Central memory CD8-positive, alpha-beta T cell (primary cell): ENCODE measurements at regions not wholly inside any gene's neighbourhood (a gene's known extent, or its start where the extent isn't known, plus 50 kb on each side); places are given as distances from the start of the nearest gene placed in this dataset.

Experiments used
- ATAC-seq: fragments of 150-1000 bp; cut with Tn5 transposase; replicated peaks from 2 replicates; pipeline ENCODE4 v1.10.0; 2022; ENCODE audit warnings: mild to moderate bottlenecking, moderate FRiP score, moderate number of reproducible peaks; ENCODE audit not compliant: poor library complexity, severe bottlenecking; ENCODE audit errors: extremely low read depth
- DNase-seq, 2 donors: peaks; one replicate each; pipeline ENCODE4 v3.0.0; 2021; ENCODE audit warnings: low spot score in 2 of 2
- H3K27ac Mint-ChIP-seq: one replicate; pipeline ENCODE4 v1.8.0; 2022; ENCODE audit warnings: low read depth, mild to moderate bottlenecking, moderate library complexity, mixed read lengths
- H3K27me3 Mint-ChIP-seq: one replicate; pipeline ENCODE4 v1.8.0; 2022; ENCODE audit warnings: mixed read lengths
- H3K36me3 Mint-ChIP-seq: one replicate; pipeline ENCODE4 v1.8.0; 2022; ENCODE audit warnings: mild to moderate bottlenecking, moderate library complexity, mixed read lengths; ENCODE audit not compliant: insufficient read depth
- H3K4me1 Mint-ChIP-seq: one replicate; pipeline ENCODE4 v1.8.0; 2022; ENCODE audit warnings: mixed read lengths
- H3K4me3 Mint-ChIP-seq: one replicate; pipeline ENCODE4 v1.8.0; 2022; ENCODE audit warnings: mild to moderate bottlenecking, moderate library complexity, mixed read lengths
- H3K9me3 Mint-ChIP-seq: one replicate; pipeline ENCODE4 v1.8.0; 2022; ENCODE audit warnings: mixed read lengths

DNA sequence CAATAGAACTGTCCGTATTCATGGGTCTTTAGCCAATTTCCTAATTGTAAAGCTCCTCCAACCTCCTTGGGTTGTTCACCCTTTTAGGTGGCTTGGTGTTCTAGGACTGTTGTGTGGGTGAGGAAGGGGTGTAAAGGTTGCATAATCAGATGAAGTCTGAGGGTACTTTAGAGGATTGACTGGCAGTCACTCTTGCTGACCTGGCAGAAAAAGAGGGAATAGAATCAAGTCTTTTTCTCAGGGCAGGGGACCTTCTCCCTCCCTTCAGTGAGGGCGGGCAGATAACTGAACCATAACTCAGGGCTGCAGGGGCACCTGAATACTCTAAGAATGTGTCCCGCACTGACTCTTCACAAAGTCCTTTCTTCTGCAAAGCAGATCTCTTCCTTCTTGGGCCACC, 436.2 kb downstream of the CCDC91 start:
- Mint-ChIP-seq H3K4me3 (no peak overlapping the region), H3K36me3 (peaks cover 2% of the 10 kb centered on the region), H3K27me3 (peaks cover 10% of the 10 kb centered on the region), H3K4me1 (no peaks in the 10 kb centered on the region), H3K27ac (no peak overlapping the region), H3K9me3 (no peaks in the 10 kb centered on the region)
- no peak for DNase-seq
- no peak for ATAC-seq

DNA sequence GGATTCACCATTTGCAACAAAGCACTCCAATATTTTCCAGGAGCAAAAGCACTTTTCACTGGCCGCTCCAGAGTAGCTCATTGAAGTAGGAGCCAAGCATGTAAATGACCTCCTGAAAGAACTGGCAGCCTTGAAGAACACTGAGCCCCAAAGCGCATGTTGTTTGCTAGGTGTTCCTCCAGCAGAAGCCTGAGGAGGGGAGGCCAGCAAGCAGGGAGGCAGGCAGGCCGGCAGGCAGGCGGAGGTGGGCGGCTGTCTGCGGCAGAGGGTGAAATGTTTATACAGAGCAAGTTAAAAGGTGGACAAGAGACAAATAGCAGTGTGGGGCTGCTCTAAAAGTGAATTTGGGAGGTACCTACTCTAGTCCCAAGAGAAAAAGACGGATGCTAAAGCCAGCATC, 439.4 kb downstream of the CCDC91 start:
- Mint-ChIP-seq H3K27ac (no peak overlapping the region), H3K9me3 (no peaks in the 10 kb centered on the region), H3K36me3 (peaks cover 2% of the 10 kb centered on the region), H3K27me3 (peaks cover 10% of the 10 kb centered on the region), H3K4me1 (no peaks in the 10 kb centered on the region), H3K4me3 (no peak overlapping the region)
- ATAC-seq (no peak), DNase-seq (no peak)

DNA sequence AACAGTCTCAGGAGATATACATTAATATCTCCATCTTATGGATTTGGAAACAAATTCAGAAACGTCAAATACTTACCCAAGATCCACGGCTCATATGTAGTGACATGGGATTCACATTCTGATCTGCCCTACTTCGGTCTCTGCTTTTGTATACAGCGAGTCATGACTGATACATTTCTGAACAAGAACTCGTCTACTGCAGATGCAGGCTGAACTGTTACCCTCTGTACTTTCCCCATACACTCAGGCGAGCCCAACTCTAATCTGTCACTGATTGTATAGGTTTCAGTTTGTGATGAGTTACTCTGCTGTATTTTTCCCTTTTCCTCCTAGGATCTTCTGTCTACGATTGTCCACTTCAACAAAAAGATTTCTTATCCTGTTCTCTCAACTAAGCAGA, 441.6 kb downstream of the CCDC91 start:
- Mint-ChIP-seq H3K36me3 (no peaks in the 10 kb centered on the region), H3K4me3 (no peak overlapping the region), H3K27me3 (peaks cover 5% of the 10 kb centered on the region), H3K9me3 (no peaks in the 10 kb centered on the region), H3K4me1 (no peaks in the 10 kb centered on the region), H3K27ac (no peak overlapping the region)
- no peak for ATAC-seq
- DNase-seq, result no peak

DNA sequence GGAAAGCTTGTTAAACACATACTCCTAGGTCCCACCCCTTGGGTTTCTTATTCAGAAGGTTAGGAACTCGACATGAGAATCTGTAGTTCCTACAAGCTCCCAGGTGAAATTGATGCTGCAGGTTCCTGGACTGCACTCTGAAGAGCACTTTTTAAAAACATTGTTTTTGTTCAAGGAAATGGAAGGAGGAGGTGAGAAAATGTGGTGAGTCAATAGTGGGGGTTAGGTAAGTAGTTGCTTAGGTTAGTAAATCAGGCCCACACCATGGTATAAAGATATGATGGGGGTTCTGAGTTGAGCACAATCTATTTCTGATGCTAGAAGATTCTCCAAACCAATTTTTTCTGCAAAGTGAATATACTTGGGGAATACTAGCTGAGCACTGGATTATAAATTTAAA, 450.3 kb downstream of the CCDC91 start:
- Mint-ChIP-seq H3K9me3 (no peaks in the 10 kb centered on the region), H3K4me3 (peak overlapping the region; percentile 28), H3K36me3 (no peaks in the 10 kb centered on the region), H3K4me1 (peaks cover 16% of the 10 kb centered on the region), H3K27me3 (no peaks in the 10 kb centered on the region), H3K27ac (peak overlapping the region; percentile 6)
- no peak for DNase-seq
- peak; percentile 64 for ATAC-seq

DNA sequence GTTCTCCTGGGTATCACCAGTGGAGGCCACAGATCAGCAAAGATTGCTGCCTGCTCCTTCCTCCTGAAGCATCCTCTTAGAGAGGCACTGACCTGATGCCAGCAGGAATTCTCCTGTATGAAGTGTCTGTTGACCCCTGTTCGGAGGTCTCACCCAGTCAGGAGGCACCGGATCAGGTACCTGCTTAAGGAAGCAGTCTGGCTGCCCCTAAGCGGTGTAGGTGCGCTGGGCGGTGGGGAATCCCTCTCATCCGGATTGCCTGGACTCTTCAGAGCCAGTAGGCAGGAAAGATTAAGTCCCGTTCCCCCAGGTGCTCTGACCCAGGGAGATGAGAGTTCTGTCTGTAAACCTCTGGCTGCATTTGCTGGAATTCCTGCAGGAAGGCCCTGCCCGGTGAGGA, 455.2 kb downstream of the CCDC91 start:
- Mint-ChIP-seq H3K27ac (no peak overlapping the region), H3K9me3 (no peaks in the 10 kb centered on the region), H3K4me1 (peaks cover 3% of the 10 kb centered on the region), H3K27me3 (no peaks in the 10 kb centered on the region), H3K4me3 (no peak overlapping the region), H3K36me3 (no peaks in the 10 kb centered on the region)
- ATAC-seq, result no peak
- no peak for DNase-seq

DNA sequence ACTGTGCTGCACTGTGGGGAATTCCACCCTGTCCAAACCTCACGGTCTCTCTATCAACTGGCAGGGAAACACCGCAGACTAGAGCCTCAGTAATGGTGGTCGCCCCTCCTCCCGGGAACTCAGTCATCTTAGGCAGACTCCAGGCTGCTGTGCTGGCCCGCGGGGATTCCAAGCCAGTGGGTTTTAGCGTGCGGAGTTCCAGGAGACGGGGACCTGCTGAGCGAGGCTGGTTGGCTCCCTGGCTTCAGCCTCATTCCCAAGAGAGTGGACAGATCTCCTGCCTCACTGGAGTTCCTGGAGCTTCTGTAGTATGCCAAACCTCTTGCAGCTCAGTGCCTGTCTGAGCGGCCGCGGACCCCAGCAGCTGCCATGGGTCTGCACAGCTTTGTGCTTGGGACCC, 455.6 kb downstream of the CCDC91 start:
- H3K36me3 Mint-ChIP-seq, result no peaks in the 10 kb centered on the region
- H3K4me1 Mint-ChIP-seq, result no peaks in the 10 kb centered on the region
- no peaks in the 10 kb centered on the region for H3K9me3 Mint-ChIP-seq
- H3K4me3 Mint-ChIP-seq, result no peak overlapping the region
- ATAC-seq, result no peak
- no peak for DNase-seq
- no peaks in the 10 kb centered on the region for H3K27me3 Mint-ChIP-seq
- H3K27ac Mint-ChIP-seq, result no peak overlapping the region

DNA sequence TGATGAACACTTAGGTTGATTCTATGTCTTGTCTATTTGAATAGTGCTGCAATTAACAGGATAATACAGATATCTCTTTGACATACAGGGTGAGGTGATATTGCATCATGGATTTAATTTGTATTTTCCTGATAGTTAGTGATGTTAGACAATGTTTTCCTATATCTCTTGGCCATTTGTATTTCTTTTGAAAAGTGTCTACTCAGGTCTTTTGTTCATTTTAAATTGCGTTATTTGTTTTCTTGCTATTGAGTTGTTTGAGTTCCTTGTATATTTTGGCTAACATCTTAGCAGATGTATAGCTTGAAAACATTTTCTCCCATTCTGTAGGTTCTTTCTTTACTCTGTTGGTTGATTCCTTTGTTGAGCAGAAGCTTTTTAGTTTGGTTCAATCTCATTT, 460.6 kb downstream of the CCDC91 start:
- Mint-ChIP-seq H3K9me3 (no peaks in the 10 kb centered on the region), H3K4me3 (no peak overlapping the region), H3K4me1 (no peaks in the 10 kb centered on the region), H3K27ac (no peak overlapping the region), H3K27me3 (peaks cover 7% of the 10 kb centered on the region), H3K36me3 (peaks cover 2% of the 10 kb centered on the region)
- no peak for DNase-seq
- no peak for ATAC-seq

DNA sequence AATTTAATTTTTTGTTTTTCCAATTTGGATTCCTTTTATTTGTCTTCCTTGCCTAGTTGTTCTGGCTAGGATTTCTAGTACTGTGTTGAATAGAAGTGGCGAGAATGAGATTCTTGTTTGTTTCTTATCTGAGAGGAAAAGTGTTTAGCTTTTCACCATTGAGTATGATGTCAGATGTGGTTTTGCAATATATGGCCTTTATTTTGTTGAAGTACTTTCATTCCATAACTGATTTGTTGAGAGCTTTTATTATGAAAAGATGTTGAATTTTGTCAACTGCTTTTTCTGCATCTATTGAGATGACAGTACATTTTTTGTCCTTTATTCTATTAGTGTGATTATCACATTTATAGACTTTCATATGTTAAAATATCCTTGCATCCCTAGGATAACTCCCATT, 462.0 kb downstream of the CCDC91 start:
- no peak for ATAC-seq
- Mint-ChIP-seq H3K4me1 (no peaks in the 10 kb centered on the region), H3K9me3 (no peaks in the 10 kb centered on the region), H3K4me3 (no peak overlapping the region), H3K27ac (no peak overlapping the region), H3K27me3 (peaks cover 9% of the 10 kb centered on the region), H3K36me3 (peaks cover 2% of the 10 kb centered on the region)
- no peak for DNase-seq

DNA sequence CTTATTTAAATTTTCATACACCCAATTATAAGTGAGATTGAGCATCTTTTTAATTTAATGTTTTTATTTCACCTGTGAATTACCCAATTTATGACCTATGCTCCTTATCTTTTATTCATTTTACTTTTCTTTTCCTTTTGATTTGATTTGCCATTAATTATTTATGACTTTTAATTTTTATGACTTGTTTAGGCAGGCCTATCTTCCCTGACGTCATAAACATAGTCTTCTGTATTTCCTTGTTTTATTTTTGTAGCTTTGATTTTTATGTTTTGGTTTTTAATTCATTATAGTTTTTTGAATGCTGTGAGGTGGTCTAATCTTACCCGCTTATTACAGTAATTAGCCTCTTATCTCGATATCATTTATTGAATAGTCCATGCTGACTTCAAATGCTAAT, 467.1 kb upstream of the FAR2 start:
- DNase-seq (no peak), ATAC-seq (no peak)
- H3K27ac Mint-ChIP-seq, result no peak overlapping the region
- H3K9me3 Mint-ChIP-seq, result peaks cover 5% of the 10 kb centered on the region
- no peaks in the 10 kb centered on the region for H3K27me3 Mint-ChIP-seq
- H3K36me3 Mint-ChIP-seq, result peaks cover 4% of the 10 kb centered on the region
- H3K4me1 Mint-ChIP-seq, result no peaks in the 10 kb centered on the region
- H3K4me3 Mint-ChIP-seq, result no peak overlapping the region

DNA sequence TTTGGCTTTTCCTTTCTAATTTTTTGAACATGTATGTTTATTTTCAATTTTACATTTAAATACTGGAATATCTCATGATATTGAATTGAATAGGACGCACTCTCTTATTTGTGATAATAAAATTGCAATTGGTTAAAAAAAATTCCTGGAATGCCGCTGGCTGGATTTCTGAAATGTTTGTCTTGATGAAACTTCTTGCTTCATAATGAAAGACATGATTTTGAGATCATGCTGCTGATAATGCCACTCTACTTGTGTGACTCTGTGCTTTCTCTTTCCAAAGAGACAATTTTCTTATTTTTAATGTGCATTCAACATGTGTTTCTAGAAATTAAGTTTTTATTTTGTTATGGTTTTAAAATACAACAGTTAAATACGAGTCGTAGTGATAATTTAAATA, 465.7 kb upstream of the FAR2 start:
- peaks cover 5% of the 10 kb centered on the region for H3K9me3 Mint-ChIP-seq
- no peak for DNase-seq
- no peak for ATAC-seq
- H3K36me3 Mint-ChIP-seq, result peaks cover 4% of the 10 kb centered on the region
- H3K27me3 Mint-ChIP-seq, result peaks cover 4% of the 10 kb centered on the region
- no peak overlapping the region for H3K4me3 Mint-ChIP-seq
- no peaks in the 10 kb centered on the region for H3K4me1 Mint-ChIP-seq
- H3K27ac Mint-ChIP-seq, result no peak overlapping the region

DNA sequence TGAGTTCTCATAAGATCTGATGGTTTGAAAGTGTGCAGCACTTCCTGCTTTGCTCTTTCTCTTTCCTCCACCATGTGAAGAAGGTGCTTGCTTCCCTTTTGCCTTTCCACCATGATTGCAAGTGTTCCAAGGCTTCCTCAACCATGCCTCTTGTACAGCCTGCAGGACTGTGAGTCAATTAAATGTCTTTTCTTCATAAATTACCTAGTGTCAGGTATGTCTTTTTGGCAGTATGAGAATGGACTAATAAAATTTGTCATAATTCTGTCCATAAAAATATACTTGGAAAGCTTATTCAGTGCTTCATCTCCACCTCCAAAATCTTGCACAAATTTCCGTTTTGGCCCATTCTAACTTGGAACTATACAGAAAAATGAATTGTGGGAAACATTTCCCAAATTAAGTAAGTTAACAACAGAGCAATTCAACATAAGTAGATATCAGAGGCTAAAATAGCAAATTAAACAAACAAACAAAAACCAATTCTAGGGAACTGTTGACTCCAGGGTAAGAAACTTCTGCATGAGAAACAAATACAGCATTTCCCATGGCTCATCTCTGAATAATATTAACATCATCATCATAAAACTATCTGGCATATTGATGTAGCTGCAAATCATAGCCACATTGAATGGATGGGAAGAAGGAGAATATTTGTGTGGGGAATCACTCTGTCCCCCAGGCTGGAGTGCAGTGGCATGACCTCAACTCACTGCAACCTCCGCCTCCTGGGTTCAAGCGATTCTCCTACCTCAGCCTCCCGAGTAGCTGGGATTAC, 459.5 kb upstream of the FAR2 start:
- no peak for ATAC-seq
- Mint-ChIP-seq H3K27ac (no peak overlapping the region), H3K36me3 (no peaks in the 10 kb centered on the region), H3K9me3 (no peaks in the 10 kb centered on the region), H3K27me3 (peaks cover 11% of the 10 kb centered on the region), H3K4me1 (no peaks in the 10 kb centered on the region), H3K4me3 (no peak overlapping the region)
- DNase-seq, result no peak

DNA sequence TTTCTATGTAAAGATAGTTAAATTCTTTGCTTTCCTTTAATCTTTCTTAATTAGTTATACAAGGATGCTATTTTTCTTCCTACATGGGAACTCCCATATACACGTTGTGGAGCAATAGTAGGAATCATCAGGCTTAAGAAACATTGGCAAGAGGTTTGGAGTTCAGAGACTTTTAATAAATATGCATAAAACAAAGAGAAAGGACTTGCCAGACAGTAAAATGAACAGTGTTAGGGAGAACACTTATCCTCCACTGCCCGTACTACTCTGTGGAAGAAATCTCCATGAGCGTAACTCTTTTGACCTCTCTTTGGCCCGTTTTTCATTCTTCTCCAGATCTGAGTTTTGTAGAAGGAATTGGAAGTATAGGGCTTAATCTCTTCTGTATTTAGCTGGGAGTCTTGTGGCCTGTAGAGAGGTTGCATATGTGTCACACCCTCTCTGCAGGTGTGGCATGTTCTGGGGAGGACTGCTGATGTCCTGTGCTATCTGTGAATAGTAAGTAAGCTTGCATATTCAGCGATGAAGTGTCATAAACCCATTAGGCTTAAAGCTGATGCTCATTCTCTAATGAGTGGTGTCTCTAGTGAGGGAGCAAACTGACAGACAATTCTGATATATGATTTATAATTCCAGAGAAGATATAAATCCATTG, 455.4 kb upstream of the FAR2 start:
- ATAC-seq (no peak), DNase-seq (no peak)
- Mint-ChIP-seq H3K4me1 (peaks cover 2% of the 10 kb centered on the region), H3K9me3 (peaks cover 5% of the 10 kb centered on the region), H3K4me3 (no peak overlapping the region), H3K36me3 (no peaks in the 10 kb centered on the region), H3K27me3 (peaks cover 3% of the 10 kb centered on the region), H3K27ac (no peak overlapping the region)

DNA sequence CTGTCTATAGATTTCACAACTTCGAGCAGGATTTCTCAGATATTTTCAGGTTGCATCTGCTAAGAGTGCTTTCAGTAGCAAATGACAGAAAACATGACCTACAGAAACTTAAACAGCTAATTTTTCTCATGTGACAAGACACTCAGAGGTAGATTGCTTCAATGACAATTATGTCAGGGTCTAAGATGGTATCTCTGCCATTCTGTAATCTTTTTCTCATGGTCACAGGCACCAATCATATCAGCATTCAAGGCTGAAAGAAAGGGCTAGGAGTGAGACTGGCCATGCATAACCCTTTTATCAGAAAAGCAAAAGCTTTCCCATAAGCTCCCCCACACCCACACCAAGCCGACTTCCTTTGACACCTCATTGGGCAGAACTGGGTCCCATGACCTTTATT, 450.5 kb upstream of the FAR2 start:
- Mint-ChIP-seq H3K9me3 (peaks cover 5% of the 10 kb centered on the region), H3K4me1 (peaks cover 5% of the 10 kb centered on the region), H3K27me3 (no peaks in the 10 kb centered on the region), H3K4me3 (no peak overlapping the region), H3K27ac (no peak overlapping the region), H3K36me3 (no peaks in the 10 kb centered on the region)
- DNase-seq, result no peak
- no peak for ATAC-seq
